ENCODE measurements at regions not wholly inside any gene's neighbourhood (a gene's known extent, or its start where the extent isn't known, plus 50 kb on each side); places are given as distances from the start of the nearest gene placed in this dataset.

DNA sequence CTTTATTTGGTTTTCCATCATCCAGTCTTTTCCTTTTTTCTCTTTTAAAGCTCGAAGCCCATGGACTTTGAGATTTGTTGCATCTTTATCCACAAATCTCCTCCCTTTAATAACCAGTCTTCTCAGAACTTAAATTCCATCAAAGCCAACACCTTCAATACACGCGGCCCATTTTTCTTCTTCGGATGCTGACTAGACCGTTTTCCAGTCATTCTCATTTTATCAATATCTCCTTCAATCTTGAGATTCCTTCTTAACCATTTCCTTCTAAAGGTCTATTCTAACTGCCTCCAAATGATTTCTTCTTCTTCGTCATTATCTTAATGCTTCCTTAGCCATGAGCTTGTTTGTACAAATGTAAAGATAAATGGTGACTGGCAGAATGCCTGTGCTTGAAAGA, 173.5 kb downstream of the BAMBI start:
- no peak for TF ChIP-seq CTCF (IDR thresholded peaks at IDR 0.05)
- TF ChIP-seq POLR2A (IDR thresholded peaks at IDR 0.05) = no peak
- TF ChIP-seq EP300 (IDR thresholded peaks at IDR 0.05) = no peak
- TF ChIP-seq POLR2AphosphoS5 (IDR thresholded peaks at IDR 0.05) = no peak

Measured in stomach (tissue), 4 donors.